Epithelial cell of esophagus (primary cell): ENCODE measurements at regions not wholly inside any gene's neighbourhood (a gene's known extent, or its start where the extent isn't known, plus 50 kb on each side); places are given as distances from the start of the nearest gene placed in this dataset.

ENCODE experiments used
- DNase-seq: peaks from one replicate; pipeline ENCODE4 v3.0.0; 2010; ENCODE audit warnings: low read depth
- H3K4me3 ChIP-seq: 2 replicates; pipeline ENCODE4 v1.5.1; 2011; ENCODE audit warnings: mild to moderate bottlenecking, low read length, control low read depth
- CTCF ChIP-seq: IDR thresholded peaks from 2 replicates; pipeline ENCODE4 v1.5.1; 2011; ENCODE audit warnings: low read depth, mild to moderate bottlenecking, low read length, control low read depth, inconsistent platforms; ENCODE audit not compliant: insufficient read depth; ENCODE audit errors: missing control alignments

GRCh38 chr9:108002371-108002956, 512.9 kb upstream of the KLF4 start:
- no peak overlapping the region for H3K4me3 ChIP-seq
- no peak for DNase-seq
- TF ChIP-seq CTCF = no peak

- no peak for TF ChIP-seq CTCF
- peak; percentile 13 for DNase-seq
- no peak overlapping the region for H3K4me3 ChIP-seq
Observed at GRCh38 chr9:108001237-108001636, 511.7 kb upstream of the KLF4 start.

- DNase-seq = peak; percentile 30
- no peak overlapping the region for H3K4me3 ChIP-seq
- TF ChIP-seq CTCF = no peak
Observed at GRCh38 chr9:107999890-108000289, 510.3 kb upstream of the KLF4 start.

GRCh38 chr9:107999011-107999410, 509.4 kb upstream of the KLF4 start:
- no peak overlapping the region for H3K4me3 ChIP-seq
- no peak for TF ChIP-seq CTCF
- no peak for DNase-seq

- no peak for DNase-seq
- no peak overlapping the region for H3K4me3 ChIP-seq
- TF ChIP-seq CTCF = no peak
Observed at GRCh38 chr9:107994648-107995047, 505.1 kb upstream of the KLF4 start.

- no peak for TF ChIP-seq CTCF
- DNase-seq = no peak
- H3K4me3 ChIP-seq = no peak overlapping the region
Observed at GRCh38 chr9:107992271-107992670, 502.7 kb upstream of the KLF4 start.

GRCh38 chr9:107991581-107991980, 502.0 kb upstream of the KLF4 start:
- DNase-seq = no peak
- H3K4me3 ChIP-seq = no peak overlapping the region
- TF ChIP-seq CTCF = no peak
